ENCODE measurements at regions not wholly inside any gene's neighbourhood (a gene's known extent, or its start where the extent isn't known, plus 50 kb on each side); places are given as distances from the start of the nearest gene placed in this dataset.
"Not testable (repeated sequence)": the region's sequence is repeated elsewhere in the genome, so short reads cannot be mapped to it uniquely, and the experiment has no call there.

DNA sequence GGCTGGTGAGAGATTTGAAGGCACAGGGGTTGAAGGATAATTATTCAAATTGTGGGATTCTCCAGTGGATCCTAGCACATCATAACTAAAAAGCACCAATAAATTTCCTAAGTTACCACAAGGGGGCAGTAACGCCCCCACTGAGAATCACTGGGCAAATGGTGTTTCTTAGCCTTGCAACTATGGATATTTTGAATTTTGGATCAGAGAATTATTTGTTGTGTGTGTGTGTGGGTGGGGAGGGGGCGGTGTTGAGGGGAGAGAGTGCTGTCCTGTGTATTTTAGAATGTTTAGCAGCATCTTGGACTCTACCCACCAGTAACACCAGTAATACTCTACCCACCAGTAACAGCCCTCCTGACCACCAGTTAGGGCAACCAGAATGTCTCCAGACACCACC, 63.3 kb upstream of the PRKG1 start (continued):
- TF ChIP-seq, protein P1, sequence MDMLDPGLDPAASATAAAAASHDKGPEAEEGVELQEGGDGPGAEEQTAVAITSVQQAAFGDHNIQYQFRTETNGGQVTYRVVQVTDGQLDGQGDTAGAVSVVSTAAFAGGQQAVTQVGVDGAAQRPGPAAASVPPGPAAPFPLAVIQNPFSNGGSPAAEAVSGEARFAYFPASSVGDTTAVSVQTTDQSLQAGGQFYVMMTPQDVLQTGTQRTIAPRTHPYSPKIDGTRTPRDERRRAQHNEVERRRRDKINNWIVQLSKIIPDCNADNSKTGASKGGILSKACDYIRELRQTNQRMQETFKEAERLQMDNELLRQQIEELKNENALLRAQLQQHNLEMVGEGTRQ (IDR thresholded peaks at IDR 0.05) = no peak
- TF ChIP-seq TFCP2L1 (CRISPR knock-in tag; IDR thresholded peaks at IDR 0.05) (no peak), HES2 (IDR thresholded peaks at IDR 0.05) (no peak), KDM5A (IDR thresholded peaks at IDR 0.05) (no peak), HOXB5 (CRISPR knock-in tag; IDR thresholded peaks at IDR 0.05) (no peak), CEBPB (IDR thresholded peaks at IDR 0.05) (no peak), CBX8 (IDR thresholded peaks at IDR 0.05) (no peak), RNF2 (IDR thresholded peaks at IDR 0.05; ENCODE audit: borderline replicate concordance, low read depth) (no peak), SMC3 (IDR thresholded peaks at IDR 0.05) (peak; percentile 51), CTCF (IDR thresholded peaks at IDR 0.05) (peak; percentile 72), SREBF2 (IDR thresholded peaks at IDR 0.05) (no peak), ZNF302 (CRISPR knock-in tag; IDR thresholded peaks at IDR 0.05) (no peak), HEYL (CRISPR knock-in tag; IDR thresholded peaks at IDR 0.05) (no peak)
- TF ChIP-seq, protein P2, sequence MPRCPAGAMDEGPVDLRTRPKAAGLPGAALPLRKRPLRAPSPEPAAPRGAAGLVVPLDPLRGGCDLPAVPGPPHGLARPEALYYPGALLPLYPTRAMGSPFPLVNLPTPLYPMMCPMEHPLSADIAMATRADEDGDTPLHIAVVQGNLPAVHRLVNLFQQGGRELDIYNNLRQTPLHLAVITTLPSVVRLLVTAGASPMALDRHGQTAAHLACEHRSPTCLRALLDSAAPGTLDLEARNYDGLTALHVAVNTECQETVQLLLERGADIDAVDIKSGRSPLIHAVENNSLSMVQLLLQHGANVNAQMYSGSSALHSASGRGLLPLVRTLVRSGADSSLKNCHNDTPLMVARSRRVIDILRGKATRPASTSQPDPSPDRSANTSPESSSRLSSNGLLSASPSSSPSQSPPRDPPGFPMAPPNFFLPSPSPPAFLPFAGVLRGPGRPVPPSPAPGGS (IDR thresholded peaks at IDR 0.05) = no peak

- 11% methylated on average over 2 of the region's 2 CpGs for WGBS (ENCODE audit: missing lambda C conversion rate)
- H3K9me3 ChIP-seq = no peaks in the 10 kb centered on the region
- FAIRE-seq = no peak
- H3K4me3 ChIP-seq = no peak overlapping the region
- CTCF ChIA-PET = no interaction called here
- H3K4me2 ChIP-seq = no peak overlapping the region
- H3K4me1 ChIP-seq = no peaks in the 10 kb centered on the region
- H3K27ac ChIP-seq = no peak overlapping the region
- POLR2A ChIA-PET = no interaction called here
- no peak for DNase-seq (ENCODE audit: low read depth in 1 of 2, low spot score in 1 of 2)
- no peak for ATAC-seq
- no peak for TF ChIP-seq RFX5 (IDR thresholded peaks at IDR 0.05)
These were observed 62.2 kb upstream of the PRKG1 start for GRCh38 chr10:51012073-51012472.

- no peak overlapping the region for H3K4me3 ChIP-seq
- no peaks in the 10 kb centered on the region for H3K9me3 ChIP-seq
- H3K27ac ChIP-seq = no peak overlapping the region
- H3K4me1 ChIP-seq = no peaks in the 10 kb centered on the region
- H3K4me2 ChIP-seq = no peak overlapping the region
- 5% methylated on average over 4 of the region's 4 CpGs for WGBS (ENCODE audit: missing lambda C conversion rate)
- ChIA-PET CTCF (no interaction called here), POLR2A (no interaction called here)
- FAIRE-seq (no peak), ATAC-seq (no peak), DNase-seq (ENCODE audit: low read depth in 1 of 2, low spot score in 1 of 2) (no peak)
- TF ChIP-seq CBX8 (IDR thresholded peaks at IDR 0.05) (no peak), FOSL2 (IDR thresholded peaks at IDR 0.05) (no peak), FOSL2 (CRISPR knock-in tag; IDR thresholded peaks at IDR 0.05) (no peak), MYC (IDR thresholded peaks at IDR 0.05; ENCODE audit: borderline replicate concordance, low read length) (no peak), FOSB (CRISPR knock-in tag; IDR thresholded peaks at IDR 0.05) (no peak), ZNF302 (CRISPR knock-in tag; IDR thresholded peaks at IDR 0.05) (no peak), SREBF2 (IDR thresholded peaks at IDR 0.05) (no peak), JUN (IDR thresholded peaks at IDR 0.05) (no peak)
- TF ChIP-seq, protein P3, sequence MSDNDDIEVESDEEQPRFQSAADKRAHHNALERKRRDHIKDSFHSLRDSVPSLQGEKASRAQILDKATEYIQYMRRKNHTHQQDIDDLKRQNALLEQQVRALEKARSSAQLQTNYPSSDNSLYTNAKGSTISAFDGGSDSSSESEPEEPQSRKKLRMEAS (IDR thresholded peaks at IDR 0.05) = no peak
These were observed 59.5 kb upstream of the PRKG1 start for GRCh38 chr10:51014680-51015389.

DNA sequence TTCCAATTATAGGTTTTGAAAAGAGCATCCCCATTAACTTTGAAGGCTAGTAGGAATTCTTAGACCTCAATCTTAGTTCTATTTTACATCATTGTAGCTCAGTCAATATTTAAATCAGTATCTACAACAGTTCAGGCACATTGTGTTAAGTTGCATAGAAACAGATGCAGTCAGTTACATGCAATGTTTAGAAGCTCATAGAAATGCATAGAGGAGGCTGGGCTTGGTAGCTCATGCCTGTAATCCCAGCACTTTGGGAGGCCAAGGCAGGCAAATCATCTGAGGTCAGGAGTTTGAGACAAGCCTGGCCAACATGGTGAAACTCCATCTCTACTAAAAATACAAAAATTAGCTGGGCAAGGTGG, 58.9 kb upstream of the PRKG1 start:
- H3K4me3 ChIP-seq; POLR2A ChIA-PET; H3K4me1 ChIP-seq; DNase-seq (ENCODE audit: low read depth in 1 of 2, low spot score in 1 of 2); H3K4me2 ChIP-seq; ATAC-seq; H3K27ac ChIP-seq; CTCF ChIA-PET; H3K9me3 ChIP-seq; FAIRE-seq: not testable (repeated sequence)

Data from A549 (cell line).